Activated CD8-positive, alpha-beta memory T cell treated with anti-CD3 and anti-CD28 coated beads for 36 hours (primary cell): ENCODE measurements at regions not wholly inside any gene's neighbourhood (a gene's known extent, or its start where the extent isn't known, plus 50 kb on each side); places are given as distances from the start of the nearest gene placed in this dataset.

ENCODE experiments used
- CTCF ChIA-PET: fragments of 350-600 bp; sonication (Branson Sonifier 250); formaldehyde crosslinking; loops from one replicate; lab custom pipeline; 2021; ENCODE audit warnings: antibody characterized with exemption; lab: Charles Lee
- POLR2A ChIA-PET: fragments of 350-600 bp; sonication (Branson Sonifier 250); formaldehyde crosslinking; loops from one replicate; lab custom pipeline; 2021; ENCODE audit warnings: antibody characterized with exemption; lab: Charles Lee

- ChIA-PET POLR2A (no interaction called here), CTCF (no interaction called here)
Observed at GRCh38 chr1:13918862-13919261, 218.9 kb downstream of the PRDM2 start.

- POLR2A ChIA-PET, result no interaction called here
Observed at GRCh38 chr1:13921190-13921589, 221.2 kb downstream of the PRDM2 start.

GRCh38 chr1:13922466-13923110 is 222.6 kb downstream of the PRDM2 start:
- ChIA-PET POLR2A (no interaction called here), CTCF (no interaction called here)

More at GRCh38 chr1:13921190-13921589, 221.2 kb downstream of the PRDM2 start:
- CTCF ChIA-PET, result no interaction called here

- ChIA-PET POLR2A (no interaction called here), CTCF (no interaction called here)
Observed at GRCh38 chr1:13926556-13926955, 226.6 kb downstream of the PRDM2 start.

- ChIA-PET CTCF (interaction anchor here (0.7 kb wide), 1 partner anchor 1288 kb away, joined by 3 read pairs; no protein-coding TSS in a partner anchor), POLR2A (interaction anchor here (0.6 kb wide), 1 partner anchor 865 kb away, joined by 4 read pairs; no protein-coding TSS in a partner anchor)
Observed at GRCh38 chr1:13927736-13928135, 227.7 kb downstream of the PRDM2 start.

GRCh38 chr1:13929313-13929712 is 229.3 kb downstream of the PRDM2 start:
- ChIA-PET CTCF (interaction anchor here (0.7 kb wide), 1 partner anchor 254 kb away, joined by 5 read pairs; no protein-coding TSS in a partner anchor), POLR2A (no interaction called here)

- ChIA-PET POLR2A (no interaction called here), CTCF (no interaction called here)
Observed at GRCh38 chr1:13930151-13930550, 230.2 kb downstream of the PRDM2 start.

- POLR2A ChIA-PET, result no interaction called here
- CTCF ChIA-PET, result no interaction called here
Observed at GRCh38 chr1:13931226-13931625, 231.2 kb downstream of the PRDM2 start.

GRCh38 chr1:13935336-13935735 is 235.3 kb downstream of the PRDM2 start:
- POLR2A ChIA-PET, result no interaction called here
- CTCF ChIA-PET, result no interaction called here

- POLR2A ChIA-PET, result no interaction called here
- CTCF ChIA-PET, result no interaction called here
Observed at GRCh38 chr1:13941315-13941714, 241.3 kb downstream of the PRDM2 start.

- ChIA-PET CTCF (interaction anchor here (0.7 kb wide), 1 partner anchor 32 kb away, joined by 3 read pairs; no protein-coding TSS in a partner anchor), POLR2A (no interaction called here)
Observed at GRCh38 chr1:13943055-13943454, 243.1 kb downstream of the PRDM2 start.

GRCh38 chr1:13945856-13946255 is 245.9 kb downstream of the PRDM2 start:
- POLR2A ChIA-PET, result no interaction called here
- CTCF ChIA-PET, result no interaction called here

- POLR2A ChIA-PET, result no interaction called here
- CTCF ChIA-PET, result no interaction called here
Observed at GRCh38 chr1:13947658-13948057, 247.7 kb downstream of the PRDM2 start.

GRCh38 chr1:13948396-13948795 is 248.4 kb downstream of the PRDM2 start:
- ChIA-PET POLR2A (no interaction called here), CTCF (no interaction called here)

GRCh38 chr1:13948888-13949391 is 249.0 kb downstream of the PRDM2 start:
- CTCF ChIA-PET, result no interaction called here

GRCh38 chr1:13949546-13949945 is 249.6 kb downstream of the PRDM2 start:
- ChIA-PET POLR2A (no interaction called here), CTCF (no interaction called here)

More at GRCh38 chr1:13948888-13949391, 249.0 kb downstream of the PRDM2 start:
- POLR2A ChIA-PET, result no interaction called here

GRCh38 chr1:13950637-13951036 is 250.6 kb downstream of the PRDM2 start:
- POLR2A ChIA-PET, result no interaction called here
- CTCF ChIA-PET, result no interaction called here

- ChIA-PET CTCF (no interaction called here), POLR2A (no interaction called here)
Observed at GRCh38 chr1:13951793-13952751, 252.1 kb downstream of the PRDM2 start.

GRCh38 chr1:13952985-13953384 is 253.0 kb downstream of the PRDM2 start:
- ChIA-PET CTCF (no interaction called here), POLR2A (no interaction called here)

- ChIA-PET POLR2A (no interaction called here), CTCF (interaction anchor here (0.7 to 1.1 kb wide), 2 partner anchors 10 to 1257 kb away, joined by 3 read pairs; no protein-coding TSS in a partner anchor)
Observed at GRCh38 chr1:13956393-13956792, 256.4 kb downstream of the PRDM2 start.
